ENCODE measurements at regions not wholly inside any gene's neighbourhood (a gene's known extent, or its start where the extent isn't known, plus 50 kb on each side); places are given as distances from the start of the nearest gene placed in this dataset.

- TF ChIP-seq POLR2A (IDR thresholded peaks at IDR 0.05; ENCODE audit: low read depth, low read length), result no peak
- DNase-seq (ENCODE audit: insufficient read length, low spot score), result no peak
- FAIRE-seq, result no peak
These were observed 477.4 kb upstream of the FZD8 start for GRCh38 chr10:36119455-36119854.

- DNase-seq (ENCODE audit: insufficient read length, low spot score) (no peak), FAIRE-seq (no peak)
- TF ChIP-seq POLR2A (IDR thresholded peaks at IDR 0.05; ENCODE audit: low read depth, low read length), result no peak
These were observed 476.2 kb upstream of the FZD8 start for GRCh38 chr10:36118314-36118713.

GRCh38 chr10:36117890-36118289 lies 475.8 kb upstream of the FZD8 start:
- TF ChIP-seq POLR2A (IDR thresholded peaks at IDR 0.05; ENCODE audit: low read depth, low read length), result no peak
- FAIRE-seq (no peak), DNase-seq (ENCODE audit: insufficient read length, low spot score) (no peak)

GRCh38 chr10:36117231-36117630 lies 475.1 kb upstream of the FZD8 start:
- TF ChIP-seq POLR2A (IDR thresholded peaks at IDR 0.05; ENCODE audit: low read depth, low read length), result no peak
- no peak for FAIRE-seq
- no peak for DNase-seq (ENCODE audit: insufficient read length, low spot score)

GRCh38 chr10:36116731-36117130 lies 474.6 kb upstream of the FZD8 start:
- FAIRE-seq (no peak), DNase-seq (ENCODE audit: insufficient read length, low spot score) (no peak)
- no peak for TF ChIP-seq POLR2A (IDR thresholded peaks at IDR 0.05; ENCODE audit: low read depth, low read length)

- no peak for DNase-seq (ENCODE audit: insufficient read length, low spot score)
- TF ChIP-seq POLR2A (IDR thresholded peaks at IDR 0.05; ENCODE audit: low read depth, low read length), result no peak
- FAIRE-seq, result no peak
These were observed 473.9 kb upstream of the FZD8 start for GRCh38 chr10:36116040-36116439.

- no peak for TF ChIP-seq POLR2A (IDR thresholded peaks at IDR 0.05; ENCODE audit: low read depth, low read length)
- no peak for FAIRE-seq
- DNase-seq (ENCODE audit: insufficient read length, low spot score), result no peak
These were observed 473.3 kb upstream of the FZD8 start for GRCh38 chr10:36115364-36115763.

GRCh38 chr10:36114913-36115312 lies 472.8 kb upstream of the FZD8 start:
- no peak for FAIRE-seq
- no peak for DNase-seq (ENCODE audit: insufficient read length, low spot score)
- no peak for TF ChIP-seq POLR2A (IDR thresholded peaks at IDR 0.05; ENCODE audit: low read depth, low read length)

- no peak for TF ChIP-seq POLR2A (IDR thresholded peaks at IDR 0.05; ENCODE audit: low read depth, low read length)
- no peak for FAIRE-seq
- DNase-seq (ENCODE audit: insufficient read length, low spot score), result no peak
These were observed 472.0 kb upstream of the FZD8 start for GRCh38 chr10:36114141-36114540.

GRCh38 chr10:36111676-36112075 lies 469.6 kb upstream of the FZD8 start:
- no peak for TF ChIP-seq POLR2A (IDR thresholded peaks at IDR 0.05; ENCODE audit: low read depth, low read length)
- DNase-seq (ENCODE audit: insufficient read length, low spot score), result no peak
- no peak for FAIRE-seq

- TF ChIP-seq POLR2A (IDR thresholded peaks at IDR 0.05; ENCODE audit: low read depth, low read length), result no peak
- no peak for FAIRE-seq
- no peak for DNase-seq (ENCODE audit: insufficient read length, low spot score)
These were observed 468.0 kb upstream of the FZD8 start for GRCh38 chr10:36110097-36110496.

GRCh38 chr10:36109399-36110023 lies 467.4 kb upstream of the FZD8 start:
- FAIRE-seq (no peak), DNase-seq (ENCODE audit: insufficient read length, low spot score) (no peak)
- no peak for TF ChIP-seq POLR2A (IDR thresholded peaks at IDR 0.05; ENCODE audit: low read depth, low read length)

- FAIRE-seq (no peak), DNase-seq (ENCODE audit: insufficient read length, low spot score) (no peak)
- no peak for TF ChIP-seq POLR2A (IDR thresholded peaks at IDR 0.05; ENCODE audit: low read depth, low read length)
These were observed 455.6 kb upstream of the FZD8 start for GRCh38 chr10:36097696-36098095.

- FAIRE-seq (no peak), DNase-seq (ENCODE audit: insufficient read length, low spot score) (no peak)
- TF ChIP-seq POLR2A (IDR thresholded peaks at IDR 0.05; ENCODE audit: low read depth, low read length), result no peak
These were observed 454.5 kb upstream of the FZD8 start for GRCh38 chr10:36096576-36096975.

- DNase-seq (ENCODE audit: insufficient read length, low spot score) (no peak), FAIRE-seq (no peak)
- no peak for TF ChIP-seq POLR2A (IDR thresholded peaks at IDR 0.05; ENCODE audit: low read depth, low read length)
These were observed 452.0 kb upstream of the FZD8 start for GRCh38 chr10:36094096-36094495.

- TF ChIP-seq POLR2A (IDR thresholded peaks at IDR 0.05; ENCODE audit: low read depth, low read length), result no peak
- FAIRE-seq (no peak), DNase-seq (ENCODE audit: insufficient read length, low spot score) (no peak)
These were observed 450.0 kb upstream of the FZD8 start for GRCh38 chr10:36092116-36092515.
